Erythroblast (primary cell): ENCODE measurements at regions not wholly inside any gene's neighbourhood (a gene's known extent, or its start where the extent isn't known, plus 50 kb on each side); places are given as distances from the start of the nearest gene placed in this dataset.

ENCODE experiments used
- GATA1 ChIP-seq: IDR thresholded peaks from 2 replicates; pipeline ENCODE4 v1.6.1; 2011; ENCODE audit warnings: low read depth, mild to moderate bottlenecking, control low read depth, low read length, moderate library complexity
- POLR2A ChIP-seq: IDR thresholded peaks from 2 replicates; pipeline ENCODE4 v1.6.1; 2011; ENCODE audit warnings: mild to moderate bottlenecking, low read length

DNA sequence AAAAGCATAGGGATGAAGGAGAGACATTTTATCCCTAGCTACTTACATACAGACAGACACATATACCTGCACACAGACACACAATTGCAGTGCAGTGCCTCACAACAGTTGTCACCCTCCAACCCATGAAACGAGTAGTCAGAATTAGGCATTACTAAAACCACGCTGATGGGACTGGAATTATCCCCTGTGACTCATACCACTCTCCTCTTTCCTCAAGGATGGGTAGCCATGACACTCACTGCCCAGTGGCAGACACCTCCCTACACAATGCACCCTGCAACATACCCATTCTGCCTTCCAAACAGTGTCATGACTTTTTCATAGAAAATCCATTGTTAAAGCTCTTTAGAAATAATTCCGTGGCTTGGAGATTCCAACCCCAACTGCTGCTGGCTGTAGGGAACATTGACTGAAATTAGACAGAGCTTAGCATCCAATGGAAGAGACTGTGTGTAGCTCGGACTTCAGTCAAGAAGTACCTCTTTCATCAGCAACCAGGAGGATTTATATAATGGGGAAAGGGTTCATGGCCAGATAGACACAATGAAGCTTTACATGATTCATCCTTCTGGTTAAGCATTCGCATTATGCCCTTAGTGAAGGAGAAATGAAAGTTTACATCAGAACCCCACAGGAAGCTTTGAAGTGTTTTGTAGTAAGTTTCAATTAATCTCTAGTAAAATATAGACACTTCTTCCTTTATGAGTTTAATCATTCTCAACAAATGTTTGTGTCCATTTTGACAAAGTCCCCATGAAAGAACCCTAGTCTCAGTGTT, 155.2 kb downstream of the FBXO15 start:
- no peak for TF ChIP-seq POLR2A
- TF ChIP-seq GATA1 = no peak
